Activated naive CD4-positive, alpha-beta T cell treated with anti-CD3 and anti-CD28 coated beads, Interleukin-2, amount 10 ng/mL, durations not matched to agents 7 days and 5 days (primary cell): ENCODE measurements at regions not wholly inside any gene's neighbourhood (a gene's known extent, or its start where the extent isn't known, plus 50 kb on each side); places are given as distances from the start of the nearest gene placed in this dataset.

Source experiments
- CTCF ChIA-PET: fragments of 350-600 bp; sonication (Branson Sonifier 250); formaldehyde crosslinking; loops from one replicate; lab custom pipeline; 2021; ENCODE audit warnings: antibody characterized with exemption; lab: Charles Lee
- DNase-seq: peaks from one replicate; pipeline ENCODE4 v3.0.0-alpha.2; 2020
- H3K27ac Mint-ChIP-seq: one replicate; pipeline ENCODE4 v1.8.0; 2021; ENCODE audit warnings: mild to moderate bottlenecking, moderate library complexity, mixed read lengths
- H3K27me3 Mint-ChIP-seq: one replicate; pipeline ENCODE4 v1.8.0; 2021; ENCODE audit warnings: mild to moderate bottlenecking, mixed read lengths
- H3K36me3 Mint-ChIP-seq: one replicate; pipeline ENCODE4 v1.8.0; 2021; ENCODE audit warnings: mixed read lengths
- H3K4me1 Mint-ChIP-seq: one replicate; pipeline ENCODE4 v1.8.0; 2021; ENCODE audit warnings: mixed read lengths
- H3K4me3 Mint-ChIP-seq: one replicate; pipeline ENCODE4 v1.8.0; 2021; ENCODE audit warnings: mild to moderate bottlenecking, moderate library complexity, mixed read lengths
- H3K9me3 Mint-ChIP-seq: one replicate; pipeline ENCODE4 v1.8.0; 2021; ENCODE audit warnings: mixed read lengths

GRCh38 chr6:90868256-90868655 is 281.4 kb upstream of the MAP3K7 start:
- Mint-ChIP-seq H3K27me3 (no peaks in the 10 kb centered on the region), H3K27ac (no peak overlapping the region), H3K4me3 (no peak overlapping the region), H3K9me3 (no peaks in the 10 kb centered on the region), H3K36me3 (no peaks in the 10 kb centered on the region), H3K4me1 (no peaks in the 10 kb centered on the region)
- DNase-seq: no peak
- CTCF ChIA-PET: no interaction called here

GRCh38 chr6:90865513-90865912 is 278.6 kb upstream of the MAP3K7 start:
- Mint-ChIP-seq H3K9me3 (no peaks in the 10 kb centered on the region), H3K4me1 (peaks cover 4% of the 10 kb centered on the region), H3K27ac (no peak overlapping the region), H3K36me3 (no peaks in the 10 kb centered on the region), H3K27me3 (peaks cover 4% of the 10 kb centered on the region), H3K4me3 (no peak overlapping the region)
- CTCF ChIA-PET: interaction anchor here (0.6 kb wide), 1 partner anchor 15 kb away, joined by 3 read pairs; no protein-coding TSS in a partner anchor
- DNase-seq: no peak

GRCh38 chr6:90863043-90863442 is 276.2 kb upstream of the MAP3K7 start:
- CTCF ChIA-PET: no interaction called here
- H3K36me3 Mint-ChIP-seq: no peaks in the 10 kb centered on the region
- H3K27me3 Mint-ChIP-seq: peaks cover 11% of the 10 kb centered on the region
- H3K4me3 Mint-ChIP-seq: no peak overlapping the region
- DNase-seq: no peak
- H3K4me1 Mint-ChIP-seq: peaks cover 4% of the 10 kb centered on the region
- H3K9me3 Mint-ChIP-seq: no peaks in the 10 kb centered on the region
- H3K27ac Mint-ChIP-seq: no peak overlapping the region

- Mint-ChIP-seq H3K27me3 (peaks cover 17% of the 10 kb centered on the region), H3K36me3 (no peaks in the 10 kb centered on the region), H3K27ac (no peak overlapping the region), H3K4me1 (peaks cover 4% of the 10 kb centered on the region), H3K9me3 (no peaks in the 10 kb centered on the region), H3K4me3 (no peak overlapping the region)
- CTCF ChIA-PET: interaction anchor here (1.0 kb wide), 2 partner anchors 10 to 229 kb away, joined by 3 read pairs; no protein-coding TSS in a partner anchor
- DNase-seq: no peak
Observed at GRCh38 chr6:90860822-90861601, 274.1 kb upstream of the MAP3K7 start.

GRCh38 chr6:90859612-90860011 is 272.7 kb upstream of the MAP3K7 start:
- Mint-ChIP-seq H3K27ac (no peak overlapping the region), H3K27me3 (peaks cover 17% of the 10 kb centered on the region), H3K4me3 (no peak overlapping the region), H3K36me3 (no peaks in the 10 kb centered on the region), H3K4me1 (peaks cover 4% of the 10 kb centered on the region), H3K9me3 (no peaks in the 10 kb centered on the region)
- DNase-seq: no peak
- CTCF ChIA-PET: no interaction called here

- no peak for DNase-seq
- H3K9me3 Mint-ChIP-seq: no peaks in the 10 kb centered on the region
- CTCF ChIA-PET: no interaction called here
- no peaks in the 10 kb centered on the region for H3K36me3 Mint-ChIP-seq
- H3K4me1 Mint-ChIP-seq: peaks cover 4% of the 10 kb centered on the region
- no peak overlapping the region for H3K4me3 Mint-ChIP-seq
- H3K27ac Mint-ChIP-seq: no peak overlapping the region
- H3K27me3 Mint-ChIP-seq: peaks cover 17% of the 10 kb centered on the region
Observed at GRCh38 chr6:90859056-90859455, 272.2 kb upstream of the MAP3K7 start.

- no peaks in the 10 kb centered on the region for H3K9me3 Mint-ChIP-seq
- CTCF ChIA-PET: interaction anchor here (1.0 kb wide), 2 partner anchors 16 to 20 kb away, joined by 3 read pairs; no protein-coding TSS in a partner anchor
- no peaks in the 10 kb centered on the region for H3K36me3 Mint-ChIP-seq
- H3K4me1 Mint-ChIP-seq: no peaks in the 10 kb centered on the region
- no peak for DNase-seq
- no peak overlapping the region for H3K27ac Mint-ChIP-seq
- peaks cover 3% of the 10 kb centered on the region for H3K27me3 Mint-ChIP-seq
- no peak overlapping the region for H3K4me3 Mint-ChIP-seq
Observed at GRCh38 chr6:90849686-90850085, 262.8 kb upstream of the MAP3K7 start.

- CTCF ChIA-PET: interaction anchor here (0.5 to 0.6 kb wide), 2 partner anchors 180 to 1872 kb away, joined by 3 read pairs; no protein-coding TSS in a partner anchor
- Mint-ChIP-seq H3K27ac (no peak overlapping the region), H3K9me3 (no peaks in the 10 kb centered on the region), H3K4me3 (no peak overlapping the region), H3K27me3 (peaks cover 3% of the 10 kb centered on the region), H3K36me3 (no peaks in the 10 kb centered on the region), H3K4me1 (no peaks in the 10 kb centered on the region)
- no peak for DNase-seq
Observed at GRCh38 chr6:90846824-90847223, 260.0 kb upstream of the MAP3K7 start.

- Mint-ChIP-seq H3K9me3 (no peaks in the 10 kb centered on the region), H3K27me3 (no peaks in the 10 kb centered on the region)
Observed at GRCh38 chr6:90835596-90836212, 248.8 kb upstream of the MAP3K7 start.

GRCh38 chr6:90829311-90829710 is 242.4 kb upstream of the MAP3K7 start:
- H3K4me1 Mint-ChIP-seq: no peaks in the 10 kb centered on the region
- no peak for DNase-seq
- H3K27me3 Mint-ChIP-seq: no peaks in the 10 kb centered on the region
- no peaks in the 10 kb centered on the region for H3K9me3 Mint-ChIP-seq
- no peak overlapping the region for H3K4me3 Mint-ChIP-seq
- CTCF ChIA-PET: interaction anchor here (1.4 kb wide), 1 partner anchor 21 kb away, joined by 3 read pairs; no protein-coding TSS in a partner anchor
- no peaks in the 10 kb centered on the region for H3K36me3 Mint-ChIP-seq
- H3K27ac Mint-ChIP-seq: no peak overlapping the region

More at GRCh38 chr6:90835596-90836212, 248.8 kb upstream of the MAP3K7 start:
- CTCF ChIA-PET: no interaction called here
- no peak overlapping the region for H3K4me3 Mint-ChIP-seq
- no peaks in the 10 kb centered on the region for H3K4me1 Mint-ChIP-seq
- H3K36me3 Mint-ChIP-seq: no peaks in the 10 kb centered on the region
- DNase-seq: no peak
- H3K27ac Mint-ChIP-seq: no peak overlapping the region

GRCh38 chr6:90820436-90820835 is 233.6 kb upstream of the MAP3K7 start:
- H3K27me3 Mint-ChIP-seq: no peaks in the 10 kb centered on the region
- no peaks in the 10 kb centered on the region for H3K4me1 Mint-ChIP-seq
- no peak overlapping the region for H3K27ac Mint-ChIP-seq
- CTCF ChIA-PET: no interaction called here
- H3K9me3 Mint-ChIP-seq: no peaks in the 10 kb centered on the region
- DNase-seq: no peak
- no peaks in the 10 kb centered on the region for H3K36me3 Mint-ChIP-seq
- no peak overlapping the region for H3K4me3 Mint-ChIP-seq

- CTCF ChIA-PET: no interaction called here
- Mint-ChIP-seq H3K4me1 (no peaks in the 10 kb centered on the region), H3K27me3 (no peaks in the 10 kb centered on the region), H3K36me3 (no peaks in the 10 kb centered on the region), H3K27ac (no peak overlapping the region), H3K4me3 (no peak overlapping the region), H3K9me3 (no peaks in the 10 kb centered on the region)
- DNase-seq: no peak
Observed at GRCh38 chr6:90819483-90819882, 232.6 kb upstream of the MAP3K7 start.

- CTCF ChIA-PET: no interaction called here
- Mint-ChIP-seq H3K27me3 (no peaks in the 10 kb centered on the region), H3K9me3 (no peaks in the 10 kb centered on the region), H3K4me1 (no peaks in the 10 kb centered on the region), H3K4me3 (no peak overlapping the region), H3K36me3 (no peaks in the 10 kb centered on the region), H3K27ac (no peak overlapping the region)
- no peak for DNase-seq
Observed at GRCh38 chr6:90818163-90818562, 231.3 kb upstream of the MAP3K7 start.

GRCh38 chr6:90816764-90817163 is 229.9 kb upstream of the MAP3K7 start:
- Mint-ChIP-seq H3K27ac (no peak overlapping the region), H3K36me3 (no peaks in the 10 kb centered on the region)
- CTCF ChIA-PET: no interaction called here

More at GRCh38 chr6:90816764-90817163, 229.9 kb upstream of the MAP3K7 start:
- DNase-seq: no peak
- H3K4me3 Mint-ChIP-seq: no peak overlapping the region
- H3K9me3 Mint-ChIP-seq: no peaks in the 10 kb centered on the region
- H3K27me3 Mint-ChIP-seq: no peaks in the 10 kb centered on the region
- no peaks in the 10 kb centered on the region for H3K4me1 Mint-ChIP-seq
